ENCODE measurements at regions not wholly inside any gene's neighbourhood (a gene's known extent, or its start where the extent isn't known, plus 50 kb on each side); places are given as distances from the start of the nearest gene placed in this dataset.

GRCh38 chr4:52477191-52477780, 181.8 kb downstream of the USP46 start:
- no peak overlapping the region for H3K9ac ChIP-seq (replicated peaks; ENCODE audit: extremely low read depth, insufficient read depth, low read length)
- no peaks in the 10 kb centered on the region for H3K79me2 ChIP-seq (ENCODE audit: control insufficient read depth, insufficient read depth, low read length)
- no peak for FAIRE-seq
- DNase-seq (ENCODE audit: low read depth, low spot score): no peak
- no peaks in the 10 kb centered on the region for H4K20me1 ChIP-seq (replicated peaks; ENCODE audit: control insufficient read depth, extremely low read depth, insufficient read depth, low read length)
- H3K27me3 ChIP-seq (ENCODE audit: control insufficient read depth in 2 of 2, insufficient read depth in 2 of 2, low read length in 2 of 2): no peaks in the 10 kb centered on the region
- no peaks in the 10 kb centered on the region for H3K36me3 ChIP-seq (ENCODE audit: control insufficient read depth in 2 of 2, extremely low read depth in 1 of 2, insufficient read depth in 2 of 2, low read length in 2 of 2)
- H3K9me3 ChIP-seq (replicated peaks; ENCODE audit: control insufficient read depth, insufficient read depth, low read length): no peaks in the 10 kb centered on the region
- ChIA-PET POLR2A (no interaction called here), CTCF (no interaction called here)
- no peaks in the 10 kb centered on the region for H3K4me1 ChIP-seq (ENCODE audit: control insufficient read depth, extremely low read depth, insufficient read depth, low read length)
- H2AFZ ChIP-seq (ENCODE audit: low read depth, low read length): no peak overlapping the region
- no TSS peak for BruUV-seq (replicated peaks)
- no peak overlapping the region for H3K27ac ChIP-seq (ENCODE audit: insufficient read depth, low read depth, low read length)
- dilution Hi-C loops (cut with MboI; ENCODE audit: extremely low pct_ligation_motif_present, low sequenced_read_pairs): no loop called here
- TF ChIP-seq FOS (IDR thresholded peaks at IDR 0.05; ENCODE audit: borderline replicate concordance, insufficient read depth, low read length) (no peak), JUN (IDR thresholded peaks at IDR 0.05; ENCODE audit: borderline replicate concordance, insufficient read depth, insufficient read length, low read depth) (no peak), EZH2 (IDR thresholded peaks at IDR 0.05; ENCODE audit: borderline replicate concordance, low read depth, low read length, severe bottlenecking) (no peak), CTCF (IDR thresholded peaks at IDR 0.05; ENCODE audit: extremely low read depth in 1 of 2, insufficient read depth in 1 of 2, low read depth in 1 of 2, low read length in 2 of 2) (no peak), GATA2 (IDR thresholded peaks at IDR 0.05; ENCODE audit: insufficient read depth, insufficient read length, low read depth, low read length) (no peak), POLR2A (IDR thresholded peaks at IDR 0.05; ENCODE audit: low read depth, low read length) (no peak), MAX (IDR thresholded peaks at IDR 0.05; ENCODE audit: insufficient read depth, insufficient read length) (no peak)
- H3K4me2 ChIP-seq (ENCODE audit: insufficient read depth, low read length): no peak overlapping the region
- no peaks in the 10 kb centered on the region for H3K9me1 ChIP-seq (replicated peaks; ENCODE audit: control insufficient read depth, extremely low read depth, insufficient read depth, low read length)
- intact Hi-C loops (cut with micrococcal nuclease): no loop called here
- no peak overlapping the region for H3K4me3 ChIP-seq (replicated peaks in 1 of 3; ENCODE audit: insufficient read depth in 1 of 3, low read depth in 1 of 3, low read length in 3 of 3)
